RWPE1 (cell line): ENCODE measurements at regions not wholly inside any gene's neighbourhood (a gene's known extent, or its start where the extent isn't known, plus 50 kb on each side); places are given as distances from the start of the nearest gene placed in this dataset.

Experiments
- CTCF ChIA-PET: fragments of 350-600 bp; sonication (Branson Sonifier 250); formaldehyde crosslinking; extraction: SDS; loops from one replicate; lab custom pipeline; 2021; lab: Yijun Ruan, JAX
- POLR2A ChIA-PET: fragments of 400-600 bp; formaldehyde crosslinking; extraction: SDS; loops from one replicate; lab custom pipeline; 2020; ENCODE audit warnings: antibody characterized with exemption; ENCODE audit not compliant: low non-redundant PET; lab: Yijun Ruan, JAX
- DNase-seq: peaks from one replicate; pipeline ENCODE4 v3.0.0; 2012; ENCODE audit warnings: low spot score
- H3K27ac ChIP-seq: fragments of 450-650 bp; 2 replicates; pipeline ENCODE4 v1.5.1; 2017
- CTCF ChIP-seq: fragments of 450-650 bp; conservative IDR thresholded peaks from 2 replicates; pipeline ENCODE4 v1.5.1; 2017; ENCODE audit warnings: low read depth, mild to moderate bottlenecking

DNA sequence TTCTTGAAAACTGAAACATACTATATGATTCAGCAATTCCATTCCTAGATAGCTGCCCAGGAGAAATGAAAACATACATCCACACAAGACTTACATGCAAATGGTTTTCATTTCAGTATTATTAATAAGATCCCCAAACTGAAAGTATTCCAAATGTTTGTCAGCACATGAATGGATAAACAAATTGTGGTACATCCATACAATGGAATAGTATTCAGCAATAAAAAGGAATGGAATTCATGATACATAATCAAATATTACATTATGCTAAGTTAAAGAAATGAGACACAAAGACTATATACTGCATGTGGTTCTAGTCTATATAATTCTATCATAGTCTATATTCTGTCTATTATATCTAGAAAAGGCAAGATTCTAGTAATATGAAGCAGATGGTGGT, 152.4 kb upstream of the KIT start:
- ChIA-PET CTCF (no interaction called here), POLR2A (no interaction called here)
- no peak overlapping the region for H3K27ac ChIP-seq
- no peak for TF ChIP-seq CTCF
- no peak for DNase-seq

DNA sequence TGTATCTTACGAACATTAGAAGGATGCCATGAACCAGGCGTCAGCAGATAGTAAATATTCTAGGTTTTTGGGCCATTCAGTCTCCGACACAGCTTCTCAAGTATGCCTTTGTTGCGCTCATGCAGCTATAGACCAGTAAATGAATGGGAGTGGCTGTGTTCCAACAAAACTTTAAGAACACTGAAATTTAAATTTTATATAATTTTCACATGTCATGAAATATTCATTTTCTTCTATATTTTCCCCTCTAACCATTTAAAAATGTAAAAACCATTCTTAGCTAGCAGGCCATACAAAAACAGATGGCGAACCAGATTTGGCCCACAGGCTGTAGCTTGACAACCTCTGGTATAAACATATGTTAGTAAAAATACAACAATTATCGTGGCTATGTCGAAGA, 151.8 kb upstream of the KIT start:
- POLR2A ChIA-PET: no interaction called here
- no peak for DNase-seq
- CTCF ChIA-PET: no interaction called here
- H3K27ac ChIP-seq: no peak overlapping the region
- TF ChIP-seq CTCF: no peak

- CTCF ChIA-PET: no interaction called here
- no peak for TF ChIP-seq CTCF
These were observed 148.7 kb upstream of the KIT start for GRCh38 chr4:54509057-54509456.

DNA sequence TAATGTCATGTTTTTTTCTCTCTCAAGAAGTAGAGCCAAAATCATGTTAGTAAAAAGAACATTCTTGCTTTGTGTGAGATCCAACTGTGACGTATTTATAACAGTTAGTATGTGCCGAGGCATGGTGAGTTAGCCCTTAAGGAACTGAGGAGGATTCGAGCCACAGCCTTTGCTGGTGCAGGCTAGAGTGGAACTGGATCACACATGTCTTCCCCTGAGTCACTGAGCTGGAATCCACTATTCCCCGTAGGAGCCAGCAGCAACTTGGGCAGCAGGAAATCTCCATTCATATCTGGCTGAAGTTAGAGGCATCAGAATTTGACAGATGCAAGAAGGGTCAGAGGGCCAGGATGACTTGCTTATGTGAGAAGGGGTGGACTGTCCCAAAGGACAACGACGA, 144.6 kb upstream of the KIT start:
- DNase-seq: peak; percentile 66
- ChIA-PET CTCF (no interaction called here), POLR2A (no interaction called here)
- no peak for TF ChIP-seq CTCF
- H3K27ac ChIP-seq: peak overlapping the region; percentile 69

More at GRCh38 chr4:54509057-54509456, 148.7 kb upstream of the KIT start:
- no peak for DNase-seq
- no peak overlapping the region for H3K27ac ChIP-seq
- POLR2A ChIA-PET: no interaction called here

- no peak for TF ChIP-seq CTCF
- DNase-seq: no peak
- H3K27ac ChIP-seq: peak overlapping the region; percentile 69
- ChIA-PET POLR2A (no interaction called here), CTCF (no interaction called here)
These were observed 144.0 kb upstream of the KIT start for GRCh38 chr4:54513741-54514140.

DNA sequence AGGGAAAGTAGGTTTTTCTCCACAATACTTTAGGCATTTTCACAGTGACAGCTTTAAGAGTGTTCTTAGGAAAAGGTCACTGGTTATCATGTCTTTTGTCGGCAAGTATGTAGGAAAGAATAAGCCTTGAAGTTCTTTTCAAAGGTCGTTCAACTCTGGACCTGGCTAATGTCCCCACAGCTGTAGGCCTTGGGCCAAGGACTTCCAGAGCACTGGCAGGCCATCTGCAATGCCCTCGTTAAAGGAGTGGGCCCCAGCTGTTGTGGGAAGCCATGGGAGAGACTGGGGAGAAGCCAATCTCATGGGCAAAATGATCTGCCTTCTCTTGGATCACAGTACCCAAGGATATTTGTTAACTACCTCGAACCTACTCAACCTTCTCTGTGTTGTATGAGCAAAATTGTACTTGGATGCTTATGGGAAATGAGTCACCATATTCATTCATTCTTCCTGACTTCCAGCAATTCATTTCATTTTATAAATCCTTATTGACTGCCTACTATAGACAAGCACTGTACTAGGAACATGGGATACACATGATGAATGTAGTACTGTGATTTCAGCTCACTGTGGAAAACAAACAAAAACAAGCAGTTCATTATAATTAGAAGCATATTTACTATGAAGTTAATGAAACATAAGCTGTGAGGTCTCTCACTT, 141.1 kb upstream of the KIT start:
- no peak overlapping the region for H3K27ac ChIP-seq
- DNase-seq: no peak
- TF ChIP-seq CTCF: no peak
- ChIA-PET CTCF (no interaction called here), POLR2A (no interaction called here)
